ENCODE measurements at regions not wholly inside any gene's neighbourhood (a gene's known extent, or its start where the extent isn't known, plus 50 kb on each side); places are given as distances from the start of the nearest gene placed in this dataset.

DNA sequence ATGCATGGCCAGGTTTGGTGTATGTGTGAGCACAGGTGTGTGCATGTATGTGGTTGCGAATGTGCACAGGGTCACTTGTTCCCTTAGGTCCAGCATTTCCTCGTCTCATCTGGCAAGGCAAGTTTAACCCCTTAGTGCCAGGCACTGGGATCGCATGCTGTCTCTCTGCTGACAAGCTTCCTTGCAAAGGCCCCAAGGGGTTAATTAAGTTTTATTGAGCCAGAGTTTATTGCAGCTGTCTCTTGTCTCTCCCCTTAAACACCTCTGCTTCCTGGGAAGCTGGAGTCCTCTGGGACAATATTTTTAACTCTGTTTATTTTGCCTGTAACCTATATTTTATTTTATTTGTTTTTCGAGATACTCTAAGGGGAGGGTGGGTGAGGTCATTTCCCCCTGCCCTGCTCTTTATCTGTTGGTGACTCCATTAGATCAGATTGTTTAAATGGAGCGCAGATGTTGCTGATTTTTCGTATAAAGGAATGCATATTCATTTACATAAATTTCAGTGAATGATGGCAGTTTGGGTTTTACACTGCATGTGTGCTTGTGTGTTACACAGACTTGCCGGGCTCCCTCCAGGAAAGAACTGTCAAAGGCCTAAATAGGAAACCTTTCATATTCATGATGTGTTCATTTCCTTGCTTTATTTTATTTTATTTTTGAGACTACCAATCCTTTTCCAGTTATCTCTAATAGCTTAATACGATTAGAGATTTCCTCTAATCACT is 99.7 kb downstream of the CBLN1 start (continued):
- TF ChIP-seq FOXJ3 (CRISPR knock-in tag; IDR thresholded peaks at IDR 0.05) (no peak), TCF12 (IDR thresholded peaks at IDR 0.05) (no peak), GATA2 (CRISPR knock-in tag; IDR thresholded peaks at IDR 0.05) (no peak), CHD2 (IDR thresholded peaks at IDR 0.05; ENCODE audit: low read length, partially characterized antibody) (no peak)

DNA sequence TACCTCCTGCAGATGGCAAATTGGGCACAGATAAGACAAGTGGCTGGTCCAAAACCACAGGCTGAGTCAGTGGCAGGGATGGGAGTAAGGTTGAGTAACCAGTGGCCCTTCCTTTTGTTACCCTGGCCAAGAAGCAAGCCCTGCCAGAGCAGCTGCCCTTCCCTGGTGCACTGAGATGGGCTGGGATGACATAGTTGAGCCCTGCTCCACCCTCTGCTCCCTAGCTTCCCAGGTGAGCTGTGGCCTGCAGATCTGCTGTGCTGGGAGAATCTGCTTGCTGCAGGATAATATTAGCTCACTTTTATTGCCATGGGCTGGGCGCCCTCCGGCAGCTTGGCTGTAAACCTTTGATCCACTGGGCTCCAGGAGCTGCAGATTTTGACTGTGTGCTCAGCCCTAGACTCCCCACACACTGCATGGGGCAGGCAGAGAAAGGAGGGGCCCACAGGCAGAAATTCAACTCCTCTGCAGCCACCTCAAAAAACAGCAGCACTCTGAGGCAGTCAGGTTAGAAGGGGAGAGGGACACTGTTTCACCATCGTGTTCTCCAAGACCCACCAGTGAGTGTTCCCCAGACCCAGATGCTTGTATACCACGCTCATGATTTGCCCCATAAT is 101.8 kb downstream of the CBLN1 start:
- CTCF ChIA-PET, result no interaction called here
- H4K20me1 ChIP-seq (ENCODE audit: insufficient read depth), result no peaks in the 10 kb centered on the region

More for the DNA sequence above, 101.8 kb downstream of the CBLN1 start:
- Histone ChIP-seq H3K9me2 (no peaks in the 10 kb centered on the region), H2AFZ (ENCODE audit: low read depth) (no peak overlapping the region), H3K79me2 (ENCODE audit: insufficient read depth) (no peaks in the 10 kb centered on the region), H3K27ac (ENCODE audit: low read depth in 2 of 2, low read length in 1 of 2) (no peak overlapping the region), H3K27me3 (ENCODE audit: insufficient read depth) (no peaks in the 10 kb centered on the region), H3K4me2 (no peak overlapping the region), H3K4me1 (ENCODE audit: control insufficient read depth in 1 of 2, insufficient read depth in 2 of 2, low read depth in 1 of 2, low read length in 1 of 2) (no peaks in the 10 kb centered on the region; a peak in 1 of 4 replicates), H3K9me3 (no peaks in the 10 kb centered on the region), H3K36me3 (replicated peaks in 1 of 2; ENCODE audit: control insufficient read depth in 1 of 2, insufficient read depth in 2 of 2, low read length in 1 of 2) (no peaks in the 10 kb centered on the region), H3K9ac (no peak overlapping the region), H3K4me3 (ENCODE audit: low read depth in 2 of 2, low read length in 1 of 2) (no peak overlapping the region), H3F3A (replicated peaks; ENCODE audit: insufficient read depth) (no peaks in the 10 kb centered on the region)
- WGBS (ENCODE audit: low lambda C conversion rate), result 6% methylated on average over 2 of the region's 4 CpGs
- no peak for DNase-seq
- POLR2A ChIA-PET, result no interaction called here
- TF ChIP-seq, protein P1, sequence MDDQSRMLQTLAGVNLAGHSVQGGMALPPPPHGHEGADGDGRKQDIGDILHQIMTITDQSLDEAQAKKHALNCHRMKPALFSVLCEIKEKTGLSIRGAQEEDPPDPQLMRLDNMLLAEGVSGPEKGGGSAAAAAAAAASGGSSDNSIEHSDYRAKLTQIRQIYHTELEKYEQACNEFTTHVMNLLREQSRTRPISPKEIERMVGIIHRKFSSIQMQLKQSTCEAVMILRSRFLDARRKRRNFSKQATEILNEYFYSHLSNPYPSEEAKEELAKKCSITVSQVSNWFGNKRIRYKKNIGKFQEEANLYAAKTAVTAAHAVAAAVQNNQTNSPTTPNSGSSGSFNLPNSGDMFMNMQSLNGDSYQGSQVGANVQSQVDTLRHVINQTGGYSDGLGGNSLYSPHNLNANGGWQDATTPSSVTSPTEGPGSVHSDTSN (IDR thresholded peaks at IDR 0.05), result no peak
- no peak for TF ChIP-seq MXI1 (IDR thresholded peaks at IDR 0.05; ENCODE audit: low read depth, low read length)
- TF ChIP-seq, protein P2, sequence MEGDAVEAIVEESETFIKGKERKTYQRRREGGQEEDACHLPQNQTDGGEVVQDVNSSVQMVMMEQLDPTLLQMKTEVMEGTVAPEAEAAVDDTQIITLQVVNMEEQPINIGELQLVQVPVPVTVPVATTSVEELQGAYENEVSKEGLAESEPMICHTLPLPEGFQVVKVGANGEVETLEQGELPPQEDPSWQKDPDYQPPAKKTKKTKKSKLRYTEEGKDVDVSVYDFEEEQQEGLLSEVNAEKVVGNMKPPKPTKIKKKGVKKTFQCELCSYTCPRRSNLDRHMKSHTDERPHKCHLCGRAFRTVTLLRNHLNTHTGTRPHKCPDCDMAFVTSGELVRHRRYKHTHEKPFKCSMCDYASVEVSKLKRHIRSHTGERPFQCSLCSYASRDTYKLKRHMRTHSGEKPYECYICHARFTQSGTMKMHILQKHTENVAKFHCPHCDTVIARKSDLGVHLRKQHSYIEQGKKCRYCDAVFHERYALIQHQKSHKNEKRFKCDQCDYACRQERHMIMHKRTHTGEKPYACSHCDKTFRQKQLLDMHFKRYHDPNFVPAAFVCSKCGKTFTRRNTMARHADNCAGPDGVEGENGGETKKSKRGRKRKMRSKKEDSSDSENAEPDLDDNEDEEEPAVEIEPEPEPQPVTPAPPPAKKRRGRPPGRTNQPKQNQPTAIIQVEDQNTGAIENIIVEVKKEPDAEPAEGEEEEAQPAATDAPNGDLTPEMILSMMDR (IDR thresholded peaks at IDR 0.05), result no peak
- TF ChIP-seq GABPA (IDR thresholded peaks at IDR 0.05; ENCODE audit: low read depth), result no peak
- TF ChIP-seq TEAD4 (IDR thresholded peaks at IDR 0.05; ENCODE audit: borderline replicate concordance, insufficient read depth), result no peak
- no peak for TF ChIP-seq EZH2phosphoT487 (IDR thresholded peaks at IDR 0.05; ENCODE audit: borderline replicate concordance, low read depth)
- TF ChIP-seq NRF1 (IDR thresholded peaks at IDR 0.05; ENCODE audit: low read depth, low read length), result no peak
- no peak for TF ChIP-seq RXRA (IDR thresholded peaks at IDR 0.05; ENCODE audit: borderline replicate concordance, low read depth)
- no peak for TF ChIP-seq GATA2 (CRISPR knock-in tag; IDR thresholded peaks at IDR 0.05)
- TF ChIP-seq, protein P3, sequence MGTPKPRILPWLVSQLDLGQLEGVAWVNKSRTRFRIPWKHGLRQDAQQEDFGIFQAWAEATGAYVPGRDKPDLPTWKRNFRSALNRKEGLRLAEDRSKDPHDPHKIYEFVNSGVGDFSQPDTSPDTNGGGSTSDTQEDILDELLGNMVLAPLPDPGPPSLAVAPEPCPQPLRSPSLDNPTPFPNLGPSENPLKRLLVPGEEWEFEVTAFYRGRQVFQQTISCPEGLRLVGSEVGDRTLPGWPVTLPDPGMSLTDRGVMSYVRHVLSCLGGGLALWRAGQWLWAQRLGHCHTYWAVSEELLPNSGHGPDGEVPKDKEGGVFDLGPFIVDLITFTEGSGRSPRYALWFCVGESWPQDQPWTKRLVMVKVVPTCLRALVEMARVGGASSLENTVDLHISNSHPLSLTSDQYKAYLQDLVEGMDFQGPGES (IDR thresholded peaks at IDR 0.05; ENCODE audit: low read depth, low read length), result no peak
- no peak for TF ChIP-seq RCOR1 (IDR thresholded peaks at IDR 0.05; ENCODE audit: low read length)
- TF ChIP-seq JUND (IDR thresholded peaks at IDR 0.05), result no peak
- TF ChIP-seq CHD2 (IDR thresholded peaks at IDR 0.05; ENCODE audit: low read length, partially characterized antibody), result no peak
- no peak for TF ChIP-seq SIN3A (IDR thresholded peaks at IDR 0.05; ENCODE audit: borderline replicate concordance, low read depth, low read length)
- TF ChIP-seq, protein P4, sequence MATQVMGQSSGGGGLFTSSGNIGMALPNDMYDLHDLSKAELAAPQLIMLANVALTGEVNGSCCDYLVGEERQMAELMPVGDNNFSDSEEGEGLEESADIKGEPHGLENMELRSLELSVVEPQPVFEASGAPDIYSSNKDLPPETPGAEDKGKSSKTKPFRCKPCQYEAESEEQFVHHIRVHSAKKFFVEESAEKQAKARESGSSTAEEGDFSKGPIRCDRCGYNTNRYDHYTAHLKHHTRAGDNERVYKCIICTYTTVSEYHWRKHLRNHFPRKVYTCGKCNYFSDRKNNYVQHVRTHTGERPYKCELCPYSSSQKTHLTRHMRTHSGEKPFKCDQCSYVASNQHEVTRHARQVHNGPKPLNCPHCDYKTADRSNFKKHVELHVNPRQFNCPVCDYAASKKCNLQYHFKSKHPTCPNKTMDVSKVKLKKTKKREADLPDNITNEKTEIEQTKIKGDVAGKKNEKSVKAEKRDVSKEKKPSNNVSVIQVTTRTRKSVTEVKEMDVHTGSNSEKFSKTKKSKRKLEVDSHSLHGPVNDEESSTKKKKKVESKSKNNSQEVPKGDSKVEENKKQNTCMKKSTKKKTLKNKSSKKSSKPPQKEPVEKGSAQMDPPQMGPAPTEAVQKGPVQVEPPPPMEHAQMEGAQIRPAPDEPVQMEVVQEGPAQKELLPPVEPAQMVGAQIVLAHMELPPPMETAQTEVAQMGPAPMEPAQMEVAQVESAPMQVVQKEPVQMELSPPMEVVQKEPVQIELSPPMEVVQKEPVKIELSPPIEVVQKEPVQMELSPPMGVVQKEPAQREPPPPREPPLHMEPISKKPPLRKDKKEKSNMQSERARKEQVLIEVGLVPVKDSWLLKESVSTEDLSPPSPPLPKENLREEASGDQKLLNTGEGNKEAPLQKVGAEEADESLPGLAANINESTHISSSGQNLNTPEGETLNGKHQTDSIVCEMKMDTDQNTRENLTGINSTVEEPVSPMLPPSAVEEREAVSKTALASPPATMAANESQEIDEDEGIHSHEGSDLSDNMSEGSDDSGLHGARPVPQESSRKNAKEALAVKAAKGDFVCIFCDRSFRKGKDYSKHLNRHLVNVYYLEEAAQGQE (IDR thresholded peaks at IDR 0.05; ENCODE audit: low read depth, low read length), result no peak
- no peak for TF ChIP-seq SMC3 (IDR thresholded peaks at IDR 0.05; ENCODE audit: low read depth, low read length)
